NCI-H345 (cell line): ENCODE measurements at regions not wholly inside any gene's neighbourhood (a gene's known extent, or its start where the extent isn't known, plus 50 kb on each side); places are given as distances from the start of the nearest gene placed in this dataset.
A peak's percentile ranks its signal among the peaks of the same experiment; 100 is the strongest.

Source experiments
- DNase-seq: peaks from one replicate; lab custom pipeline; 2025; lab: John Stamatoyannopoulos, UW

DNA sequence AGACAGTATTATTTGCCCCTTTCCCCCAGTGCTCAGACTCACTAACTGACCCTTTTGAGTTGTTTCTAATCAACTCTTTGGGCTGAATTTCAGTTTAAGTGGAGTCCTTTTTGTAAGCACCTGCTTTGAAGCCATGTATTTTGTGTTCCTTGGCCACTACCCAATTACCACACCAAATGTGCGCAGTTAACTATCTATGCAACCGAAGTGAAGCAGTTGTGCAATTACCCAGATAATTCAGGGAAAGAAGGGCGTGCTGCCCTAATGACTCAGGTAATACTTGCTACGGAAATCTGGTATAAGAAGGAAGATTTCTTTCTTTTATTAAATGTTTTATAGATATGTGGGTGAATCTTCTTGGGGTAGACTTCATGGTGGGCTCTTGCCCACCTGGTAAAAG, 371.9 kb upstream of the TBL1XR1 start:
- DNase-seq: no peak

DNA sequence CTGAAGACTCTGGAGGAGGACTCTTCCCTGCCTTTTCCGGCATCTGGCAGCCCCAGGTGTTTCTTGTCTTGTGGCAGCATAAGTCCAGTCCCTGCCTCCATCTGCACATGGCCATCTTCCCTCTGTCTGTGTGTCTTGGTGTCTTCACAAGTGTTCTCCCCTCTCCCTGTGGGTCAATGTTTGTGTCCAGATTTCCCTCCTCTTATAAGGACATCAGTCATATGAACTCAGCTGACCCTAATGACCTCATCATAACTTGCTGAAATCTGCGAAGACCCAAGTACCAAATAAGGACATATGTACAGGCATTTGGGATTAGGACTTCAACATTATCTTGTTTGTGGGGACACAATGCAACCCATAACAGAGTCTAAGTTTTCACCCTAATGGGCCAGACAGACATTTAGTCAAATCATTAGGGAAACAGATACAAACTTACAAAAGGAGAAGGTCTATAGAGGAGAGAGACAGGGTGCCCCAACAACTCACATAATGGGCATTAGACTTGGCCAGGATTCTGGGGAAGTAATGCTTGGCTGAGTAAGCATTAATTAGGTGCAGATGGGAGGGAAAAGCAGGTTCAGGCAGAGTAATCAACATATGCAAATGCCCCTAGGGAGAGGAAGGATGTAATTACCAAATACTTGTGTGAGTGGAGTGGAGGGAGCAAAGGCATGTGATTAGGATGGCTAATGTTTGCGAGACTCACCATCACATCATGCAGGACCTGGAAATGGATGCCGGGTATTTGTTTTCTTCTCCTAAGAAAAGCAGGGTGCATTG, 372.8 kb upstream of the TBL1XR1 start:
- DNase-seq: no peak

DNA sequence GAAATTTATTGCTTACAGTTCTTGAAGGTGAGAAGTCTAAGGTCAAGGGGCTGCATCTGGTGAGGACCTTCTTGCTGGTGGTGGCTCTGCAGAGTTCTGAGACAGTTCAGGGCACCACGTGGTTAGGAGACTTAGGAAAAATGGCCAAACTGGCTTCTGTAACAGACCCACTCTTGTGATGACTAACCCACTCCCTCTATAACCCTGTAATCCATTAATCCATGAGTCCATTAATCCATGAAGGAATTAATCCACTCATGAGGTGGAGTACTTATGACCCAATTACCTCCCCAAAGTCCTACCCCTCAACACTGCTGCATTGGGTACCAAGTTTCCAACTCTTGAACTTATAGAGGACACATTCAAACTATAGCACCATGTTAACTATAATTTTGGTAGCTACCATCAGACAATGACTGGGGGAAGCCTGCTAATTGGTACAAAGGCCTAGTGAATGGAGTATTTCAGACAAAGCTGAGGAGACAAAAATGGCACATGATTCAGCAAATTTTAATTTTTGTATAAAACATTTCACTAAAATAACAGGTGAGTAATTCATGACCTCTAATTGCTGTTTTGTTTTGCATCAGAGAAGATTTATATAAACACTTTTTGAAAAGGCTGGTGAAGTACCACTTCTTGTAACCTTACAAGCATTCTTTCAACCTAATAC, 374.1 kb upstream of the TBL1XR1 start:
- DNase-seq: no peak

DNA sequence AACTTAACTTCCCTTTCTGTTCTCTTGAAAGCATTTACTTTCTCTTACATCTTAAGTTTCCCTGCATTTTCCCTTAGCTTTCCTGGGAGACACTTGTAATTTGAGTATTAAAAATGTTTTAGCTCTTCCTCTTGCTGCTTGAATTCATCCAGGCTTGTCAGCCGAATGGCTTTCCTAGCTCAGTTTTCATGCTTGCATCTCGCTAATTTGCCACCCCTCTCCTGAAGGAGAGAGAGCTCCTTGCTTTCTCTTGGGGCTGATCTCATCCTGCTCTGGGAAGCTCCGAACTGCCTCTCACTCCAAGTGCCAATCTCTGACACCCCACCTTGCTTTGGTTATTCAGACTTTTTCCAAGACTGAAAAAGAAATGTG, 374.6 kb upstream of the TBL1XR1 start:
- no peak for DNase-seq

DNA sequence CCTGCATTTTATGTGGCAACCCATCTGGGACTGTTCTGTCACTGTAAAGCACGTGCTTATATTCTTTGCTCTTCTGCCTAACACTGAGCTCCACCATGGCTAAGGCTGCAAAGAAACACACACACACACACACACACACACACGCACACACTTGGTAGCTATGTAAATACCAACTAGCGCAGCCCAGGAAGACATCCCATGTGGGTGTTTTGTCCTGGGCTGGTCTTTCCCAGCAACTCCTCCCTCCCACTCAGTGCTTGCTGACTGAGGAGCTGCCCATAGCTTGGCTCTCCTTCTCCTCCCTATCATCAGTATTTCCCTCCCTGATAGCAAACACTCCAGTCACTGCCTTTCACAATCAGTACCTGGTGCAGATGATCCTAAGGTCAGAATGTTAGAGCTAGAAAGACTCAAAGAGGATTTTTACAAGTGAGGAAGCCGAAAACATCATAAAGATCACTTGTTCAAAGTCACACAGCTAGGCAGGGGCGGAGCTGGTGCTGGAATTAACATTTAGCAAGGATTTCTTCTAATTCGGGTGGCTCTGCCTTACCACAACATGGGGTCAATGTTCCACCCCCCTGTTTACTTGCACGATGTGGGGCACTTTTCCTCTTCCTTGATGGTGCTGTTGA, 377.1 kb upstream of the TBL1XR1 start:
- peak; percentile 51 for DNase-seq

DNA sequence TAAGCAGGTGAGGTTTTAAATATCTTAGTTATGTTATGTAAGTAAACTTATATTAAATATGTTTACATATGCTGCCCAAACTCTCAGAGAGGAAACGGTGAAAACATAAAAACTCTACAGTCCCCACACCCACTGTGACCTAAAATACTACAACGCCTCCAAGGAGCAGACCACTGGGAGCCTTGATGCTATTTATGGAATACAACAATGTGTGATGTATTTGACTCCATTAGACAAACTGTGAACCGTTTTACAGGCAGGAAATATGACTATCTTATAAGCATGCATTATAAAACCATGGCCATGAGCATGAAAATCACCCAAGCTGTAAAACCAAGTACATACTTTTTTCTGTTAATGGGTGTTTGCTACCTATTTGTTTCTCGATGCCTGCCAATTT, 379.5 kb upstream of the TBL1XR1 start:
- no peak for DNase-seq

DNA sequence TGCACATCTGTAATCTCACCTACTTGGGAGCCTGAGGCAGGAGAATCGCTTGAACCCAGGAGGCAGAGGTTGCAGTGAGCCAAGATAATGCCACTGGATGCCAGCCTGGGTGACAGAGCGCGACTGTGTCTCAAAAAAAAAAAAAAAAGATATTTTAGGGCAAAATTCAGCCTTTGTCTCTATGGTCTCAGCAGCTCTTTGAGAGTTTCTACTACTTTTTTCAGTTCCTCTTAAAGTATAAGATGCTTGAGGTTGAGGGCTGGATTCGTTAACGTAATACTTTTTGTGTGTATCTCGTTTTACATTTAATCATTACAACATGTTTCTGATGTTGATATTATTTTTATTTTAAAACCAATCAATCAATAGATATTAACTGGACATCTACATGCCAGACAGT, 381.2 kb upstream of the TBL1XR1 start:
- DNase-seq: no peak

DNA sequence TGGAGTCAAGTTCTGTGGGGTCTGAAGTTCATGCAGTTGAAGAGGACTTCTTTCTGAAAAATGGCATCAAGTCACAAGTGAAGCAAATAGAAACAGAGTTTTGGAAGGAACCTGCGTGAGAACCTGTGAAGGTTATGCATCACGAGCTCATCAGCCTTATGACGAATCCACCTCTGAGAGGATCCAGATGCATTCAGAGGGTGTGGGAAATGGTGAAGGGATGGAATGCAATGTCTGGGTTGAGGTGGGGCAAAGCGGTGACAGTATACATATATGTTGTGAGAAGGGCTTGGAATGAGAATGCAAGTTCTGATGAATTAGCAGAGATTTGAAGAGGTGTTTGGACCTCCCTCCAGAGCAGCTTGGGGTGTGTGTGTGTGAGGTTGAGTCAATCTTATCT, 382.1 kb upstream of the TBL1XR1 start:
- no peak for DNase-seq

DNA sequence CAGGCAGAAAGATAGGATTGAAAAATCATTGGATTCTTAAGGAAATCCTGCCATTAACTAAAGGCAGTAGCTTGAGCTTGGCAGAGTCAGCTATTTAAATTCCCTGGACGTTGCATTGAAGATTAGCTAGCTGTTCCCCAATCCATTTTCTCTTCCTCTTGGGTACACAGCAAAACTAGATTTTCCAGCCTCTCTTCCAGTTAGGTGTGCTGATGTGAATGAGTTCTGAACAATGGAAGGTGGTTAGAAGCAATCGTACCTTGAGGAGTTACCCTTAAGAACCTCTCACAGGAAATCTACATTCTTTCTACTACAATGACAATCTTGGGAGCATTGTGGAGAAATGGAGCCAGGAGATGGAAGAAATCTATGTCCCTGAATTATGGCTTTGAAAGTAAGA, 383.2 kb upstream of the TBL1XR1 start:
- DNase-seq: no peak

DNA sequence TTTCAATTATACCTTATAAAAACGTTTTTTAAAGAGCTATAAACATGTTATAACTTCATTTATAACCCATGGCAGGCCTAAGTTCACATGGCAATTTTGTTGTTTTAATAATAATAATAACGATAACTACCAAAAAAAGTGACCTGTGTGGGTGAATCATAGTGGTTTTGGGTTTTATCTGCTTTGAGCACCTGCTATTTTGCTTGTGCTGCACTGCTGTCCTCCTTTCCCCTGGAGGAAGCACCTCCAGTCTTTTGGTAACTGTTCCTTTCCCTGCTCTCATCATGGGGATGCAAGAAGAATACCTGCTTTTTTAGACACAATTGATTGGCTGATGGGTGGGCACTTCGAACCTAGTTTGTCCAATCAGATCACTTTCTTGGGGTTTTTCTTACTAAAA, 388.0 kb upstream of the TBL1XR1 start:
- DNase-seq: no peak

DNA sequence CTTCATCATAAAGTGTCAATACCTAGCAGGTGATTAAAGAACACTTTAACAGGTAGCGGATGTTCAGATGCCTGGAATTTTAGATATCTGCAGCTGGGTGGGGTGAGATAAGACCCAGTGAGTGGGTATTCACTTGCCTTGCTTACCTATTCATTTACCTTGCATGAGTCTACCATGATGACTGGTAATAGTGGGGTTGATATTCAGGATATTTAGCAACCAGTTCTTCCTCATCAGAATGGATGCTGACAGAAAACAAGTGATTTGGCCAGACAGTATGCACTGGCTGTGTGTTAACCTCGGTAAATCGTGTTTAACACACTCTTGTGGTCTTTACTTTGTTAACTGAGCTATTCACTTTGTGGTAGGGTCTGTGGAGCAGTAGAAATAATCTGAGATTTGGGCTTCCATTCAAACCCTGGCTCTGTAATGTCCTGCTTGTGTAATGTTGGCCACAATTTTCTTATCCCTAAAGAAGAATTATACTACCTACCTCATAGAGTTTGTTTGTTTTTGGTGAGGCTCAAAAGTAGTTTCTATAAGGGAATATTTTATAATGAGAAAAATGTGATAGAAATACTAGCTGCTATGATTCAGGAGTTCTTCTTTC, 391.9 kb upstream of the TBL1XR1 start:
- DNase-seq: no peak

DNA sequence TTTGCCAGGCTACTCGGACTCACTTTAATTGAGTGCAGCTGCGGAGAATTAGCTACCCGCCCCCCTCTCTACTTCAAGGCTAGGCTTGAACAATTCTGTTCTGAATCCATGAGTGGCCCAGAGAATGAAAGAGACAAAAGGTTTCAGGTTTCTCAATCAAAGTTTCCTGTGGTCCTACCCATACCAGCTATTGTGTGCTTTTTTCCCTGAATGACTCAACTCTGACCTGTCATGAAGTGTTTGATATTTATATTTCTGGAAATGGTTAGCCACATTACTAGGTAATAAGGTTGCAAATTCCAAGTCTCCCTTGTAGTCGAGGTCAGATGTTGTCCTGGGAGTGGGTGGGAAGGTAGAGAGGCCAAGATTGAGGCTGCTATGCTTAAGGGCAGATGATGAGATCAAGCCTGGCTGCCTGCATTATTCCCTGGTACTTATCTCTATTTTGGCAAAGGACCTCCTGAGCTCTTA, 392.7 kb upstream of the TBL1XR1 start:
- peak; percentile 66 for DNase-seq

DNA sequence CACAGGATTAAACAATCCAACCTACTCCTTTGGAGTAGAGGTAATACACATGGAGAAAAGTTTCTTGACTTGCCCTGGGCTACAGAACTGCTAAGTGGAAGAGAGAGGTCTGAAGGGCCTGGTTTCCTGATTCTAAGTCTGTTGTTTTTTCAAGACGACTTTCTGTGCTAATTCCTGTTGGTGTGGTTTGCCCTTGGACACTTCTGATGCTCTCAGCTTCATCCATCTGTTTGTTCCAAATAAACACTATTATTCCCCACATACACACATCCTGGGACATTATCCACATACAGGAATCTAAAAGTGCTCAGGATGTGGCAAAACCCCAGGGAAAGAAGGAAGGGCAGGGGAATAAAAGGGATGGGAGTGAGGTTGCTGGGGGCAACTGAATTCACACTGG, 393.5 kb upstream of the TBL1XR1 start:
- DNase-seq: no peak

DNA sequence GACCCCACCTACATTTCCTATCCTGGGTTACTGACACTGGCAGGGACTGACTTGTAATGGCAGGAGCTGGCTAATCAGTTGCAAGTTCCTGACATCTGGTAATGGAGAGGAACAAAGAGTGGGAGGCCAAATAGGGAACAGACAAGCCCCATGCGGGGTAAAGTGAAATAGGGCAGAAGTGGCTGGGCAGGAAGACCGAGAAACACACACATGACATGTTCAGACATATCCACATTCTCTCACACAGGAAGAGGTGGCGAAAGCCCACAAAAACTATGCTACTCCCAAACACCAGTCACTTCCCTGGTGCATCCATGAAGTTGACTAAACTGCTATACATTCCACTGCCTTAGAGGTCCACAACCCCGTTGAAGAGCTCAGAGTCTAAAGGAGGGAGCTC, 394.1 kb upstream of the TBL1XR1 start:
- no peak for DNase-seq

DNA sequence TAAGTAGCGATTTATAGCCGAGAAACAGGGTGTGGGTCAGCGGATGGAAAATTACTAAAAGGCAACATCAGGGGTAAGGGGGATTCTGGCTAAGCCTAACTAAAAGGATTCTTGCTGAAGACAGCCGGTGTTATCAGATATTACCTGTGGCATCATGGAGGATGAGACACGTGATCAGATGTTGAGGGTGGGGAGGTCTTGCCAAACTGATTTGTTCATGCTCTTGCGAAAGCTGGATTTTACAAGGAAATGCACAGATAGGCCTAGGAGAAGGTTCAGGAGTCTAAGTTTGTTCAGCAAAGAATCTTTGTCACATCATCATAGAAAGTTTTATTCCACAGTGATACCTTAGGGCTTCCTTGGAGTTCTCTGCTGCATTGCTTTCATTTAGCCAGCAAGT, 396.8 kb upstream of the TBL1XR1 start:
- DNase-seq: no peak

DNA sequence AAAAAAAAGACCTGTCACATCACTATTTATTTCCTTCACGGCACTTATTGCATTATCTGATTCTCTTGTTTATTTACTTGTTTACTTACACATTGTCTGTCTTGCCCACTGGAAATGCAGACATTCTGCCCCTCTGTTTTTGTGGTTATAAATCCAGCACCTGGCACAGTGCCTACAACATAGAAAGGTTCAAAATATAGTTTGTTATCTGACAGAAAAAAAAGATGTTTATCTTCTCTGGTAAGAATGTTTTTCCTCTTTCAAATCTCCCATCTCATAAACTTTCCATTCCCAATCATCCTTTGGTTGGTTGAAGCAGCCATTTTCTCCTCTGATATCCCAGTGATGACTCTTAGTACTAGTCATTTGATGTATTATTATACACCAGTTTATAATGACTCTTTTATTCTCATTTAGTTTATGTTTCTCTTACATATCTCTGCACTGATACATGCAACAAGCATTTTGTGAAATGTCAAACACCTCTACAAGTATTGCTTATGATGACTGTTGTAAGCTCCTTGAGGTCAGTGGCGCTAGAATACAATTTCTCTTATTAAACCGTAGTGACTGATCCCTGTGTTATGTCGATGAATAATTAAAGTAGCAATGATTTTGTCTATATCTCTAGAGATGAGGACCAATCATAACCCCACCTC, 398.4 kb upstream of the TBL1XR1 start:
- DNase-seq: no peak

DNA sequence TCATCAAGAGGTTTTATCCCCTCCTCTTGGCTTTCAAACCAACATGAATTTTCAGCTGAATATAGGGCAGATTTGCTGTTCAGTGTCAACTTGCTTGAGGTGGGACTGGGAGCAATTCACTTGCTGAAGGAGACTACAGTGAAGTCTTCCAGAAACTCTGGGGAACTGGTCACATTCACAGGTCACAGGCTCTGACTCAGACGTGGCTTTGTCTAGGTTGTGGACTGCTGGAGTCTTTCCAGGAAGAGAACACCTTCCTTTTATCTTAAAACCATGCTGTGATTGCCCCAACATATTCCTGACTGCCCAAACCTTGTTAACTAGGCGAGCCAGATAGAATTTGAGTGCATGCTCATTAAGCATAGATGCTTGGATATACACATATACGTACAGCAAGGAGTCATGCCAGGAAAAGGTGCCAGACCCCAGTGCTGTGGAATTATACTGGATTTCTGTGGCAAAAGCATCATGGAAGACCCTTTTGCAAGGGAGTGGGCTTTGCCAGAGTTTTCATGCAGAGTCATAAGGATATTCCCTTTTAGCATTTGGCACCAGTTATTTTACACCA, 399.1 kb upstream of the TBL1XR1 start:
- no peak for DNase-seq

DNA sequence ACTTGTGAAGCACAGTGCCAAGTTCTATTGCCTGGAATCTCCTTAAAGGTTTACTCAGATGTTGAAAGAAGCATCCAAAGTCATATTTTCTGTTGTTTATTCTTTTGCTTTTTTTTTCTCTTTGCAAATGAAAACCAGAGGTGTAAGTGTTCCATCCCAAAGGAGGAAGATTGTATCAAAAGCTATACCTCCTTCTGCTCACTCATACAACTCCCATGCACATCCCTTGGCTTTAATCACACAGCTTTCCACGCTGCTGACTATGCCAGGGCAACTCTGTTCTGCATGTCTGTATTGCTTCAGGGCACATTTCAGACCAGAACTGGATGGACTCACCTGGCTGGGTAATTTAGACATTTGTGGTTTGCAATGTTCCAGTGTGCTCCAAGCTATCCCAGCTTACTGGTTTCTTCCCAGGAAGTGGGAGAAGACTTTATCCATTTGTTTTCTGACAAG, 399.6 kb upstream of the TBL1XR1 start:
- peak; percentile 35 for DNase-seq

DNA sequence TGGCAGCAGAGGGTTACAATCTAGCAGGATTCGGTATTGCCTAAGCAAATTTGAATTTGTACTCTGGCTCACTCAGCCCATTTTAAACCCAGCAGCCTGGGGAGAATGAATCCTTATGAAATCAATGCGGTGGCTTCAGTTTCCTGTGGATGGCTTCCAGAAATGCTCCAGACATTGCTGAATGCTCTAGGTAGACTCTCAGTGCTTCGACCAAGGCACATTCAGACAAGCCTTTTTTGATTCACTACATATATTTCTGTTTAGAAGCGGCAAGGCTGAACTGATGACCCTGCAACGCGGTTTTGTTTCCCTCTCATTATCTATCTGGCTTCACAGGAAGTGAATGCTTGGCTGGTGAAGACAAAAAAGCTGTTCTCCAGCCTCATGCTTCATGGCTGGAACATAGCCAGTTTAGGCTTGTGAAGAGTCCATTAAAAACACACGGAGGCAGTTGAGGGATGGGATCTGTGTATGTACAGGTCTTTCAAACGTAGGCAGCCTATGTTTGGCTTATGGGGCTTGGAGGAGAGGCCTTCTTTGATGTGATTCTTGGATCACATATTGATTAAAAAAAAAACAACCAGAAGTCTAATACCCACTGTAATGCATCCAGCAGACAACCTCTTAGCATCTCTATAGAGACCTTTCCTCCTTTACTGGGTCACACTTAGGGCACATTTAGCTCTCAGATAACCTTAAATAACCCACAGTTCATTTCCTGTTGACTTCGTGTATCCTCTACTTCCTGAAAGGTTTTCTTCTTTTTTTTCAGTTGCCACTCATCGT, 400.2 kb upstream of the TBL1XR1 start:
- DNase-seq: peak; percentile 95

DNA sequence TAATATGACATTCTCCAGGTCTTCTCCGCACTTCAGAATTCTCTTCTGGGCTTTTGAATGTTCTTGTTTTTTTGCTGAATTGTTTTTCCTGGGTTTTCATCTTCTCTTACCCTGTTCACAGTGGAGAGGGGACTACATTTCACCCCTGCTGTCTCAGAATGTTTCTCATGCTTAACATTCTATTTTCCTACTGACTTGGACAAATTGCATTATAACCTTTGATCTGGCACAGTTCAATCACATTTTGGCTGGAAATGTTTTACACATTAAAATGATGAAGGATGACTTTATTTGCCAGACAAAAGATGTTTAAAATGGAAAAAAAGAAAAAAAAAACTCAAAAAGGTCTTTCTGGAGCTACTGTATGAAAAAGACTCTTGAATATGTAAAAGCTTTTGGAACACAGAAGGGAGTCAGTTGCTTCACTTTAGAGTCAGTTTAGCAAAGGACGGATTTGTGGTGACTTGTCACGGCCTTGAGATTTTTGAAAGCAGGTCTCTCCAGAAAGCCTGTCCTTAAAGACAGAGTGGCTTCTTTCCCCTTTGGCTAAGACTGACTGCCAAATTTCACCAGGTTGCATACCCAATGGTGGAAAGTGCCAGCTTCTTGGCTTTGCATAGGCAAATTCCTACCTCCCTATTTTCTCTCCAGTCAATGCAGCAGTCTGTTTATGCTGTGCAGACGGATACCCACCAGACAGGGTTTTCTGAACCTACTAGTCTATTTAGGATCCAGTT, 401.0 kb upstream of the TBL1XR1 start:
- no peak for DNase-seq
